Stimulated activated memory B cell treated with anti-CD40 and anti-IgM and Interleukin-4, amounts not matched to agents 10 μg/mL and 1 μg/mL and 100 μg/mL, for 72 hours (primary cell): ENCODE measurements at regions not wholly inside any gene's neighbourhood (a gene's known extent, or its start where the extent isn't known, plus 50 kb on each side); places are given as distances from the start of the nearest gene placed in this dataset.

Experiments used
- ATAC-seq: fragments of 150-1000 bp; cut with Tn5 transposase; 2 replicates; pipeline ENCODE4 v1.10.0; 2021
- H3K27ac Mint-ChIP-seq: one replicate; pipeline ENCODE4 v1.8.0; 2022; ENCODE audit warnings: mild to moderate bottlenecking, mixed read lengths
- H3K27me3 Mint-ChIP-seq: one replicate; pipeline ENCODE4 v1.8.0; 2022; ENCODE audit warnings: mixed read lengths
- H3K36me3 Mint-ChIP-seq: one replicate; pipeline ENCODE4 v1.8.0; 2022; ENCODE audit warnings: mixed read lengths
- H3K4me1 Mint-ChIP-seq: one replicate; pipeline ENCODE4 v1.8.0; 2022; ENCODE audit warnings: mixed read lengths
- H3K4me3 Mint-ChIP-seq: one replicate; pipeline ENCODE4 v1.8.0; 2022; ENCODE audit warnings: mild to moderate bottlenecking, moderate library complexity, mixed read lengths
- H3K9me3 Mint-ChIP-seq: one replicate; pipeline ENCODE4 v1.8.0; 2022; ENCODE audit warnings: mixed read lengths

GRCh38 chr17:36752096-36752888 is 150.9 kb downstream of the MRM1 start:
- Mint-ChIP-seq H3K9me3 (no peaks in the 10 kb centered on the region), H3K4me3 (no peak overlapping the region), H3K27me3 (peaks cover 64% of the 10 kb centered on the region), H3K36me3 (no peaks in the 10 kb centered on the region), H3K4me1 (no peaks in the 10 kb centered on the region), H3K27ac (no peak overlapping the region)
- ATAC-seq, result no peak

DNA sequence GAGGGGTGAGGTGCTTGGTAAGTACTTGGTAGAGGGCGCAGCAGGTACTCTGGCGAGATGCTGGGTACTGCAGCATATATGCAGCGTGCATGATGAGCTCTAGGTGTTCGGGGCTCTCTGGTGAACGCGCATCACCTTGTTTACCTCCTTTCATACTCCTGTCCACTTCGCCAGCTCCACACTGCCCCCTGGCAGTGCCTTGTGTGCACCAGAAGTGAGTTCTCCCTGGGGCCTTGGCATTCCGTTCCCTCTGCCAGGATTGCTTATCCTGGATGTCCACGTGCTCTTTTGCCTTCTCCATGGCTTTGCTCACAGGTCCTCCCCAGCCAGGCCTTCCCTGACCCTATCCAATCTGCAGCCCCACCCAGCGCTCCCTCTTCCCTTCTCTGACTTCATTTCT is 154.2 kb downstream of the MRM1 start:
- Mint-ChIP-seq H3K9me3 (no peaks in the 10 kb centered on the region), H3K4me1 (no peaks in the 10 kb centered on the region), H3K27me3 (peaks cover 47% of the 10 kb centered on the region), H3K4me3 (no peak overlapping the region), H3K27ac (no peak overlapping the region), H3K36me3 (no peaks in the 10 kb centered on the region)
- ATAC-seq, result no peak

- no peak overlapping the region for H3K4me3 Mint-ChIP-seq
- H3K9me3 Mint-ChIP-seq, result peaks cover 6% of the 10 kb centered on the region
- ATAC-seq, result no peak
- no peaks in the 10 kb centered on the region for H3K4me1 Mint-ChIP-seq
- H3K27ac Mint-ChIP-seq, result no peak overlapping the region
- H3K27me3 Mint-ChIP-seq, result peaks cover 43% of the 10 kb centered on the region
- H3K36me3 Mint-ChIP-seq, result no peaks in the 10 kb centered on the region
Observed at GRCh38 chr17:36756695-36757094, 155.3 kb downstream of the MRM1 start.

DNA sequence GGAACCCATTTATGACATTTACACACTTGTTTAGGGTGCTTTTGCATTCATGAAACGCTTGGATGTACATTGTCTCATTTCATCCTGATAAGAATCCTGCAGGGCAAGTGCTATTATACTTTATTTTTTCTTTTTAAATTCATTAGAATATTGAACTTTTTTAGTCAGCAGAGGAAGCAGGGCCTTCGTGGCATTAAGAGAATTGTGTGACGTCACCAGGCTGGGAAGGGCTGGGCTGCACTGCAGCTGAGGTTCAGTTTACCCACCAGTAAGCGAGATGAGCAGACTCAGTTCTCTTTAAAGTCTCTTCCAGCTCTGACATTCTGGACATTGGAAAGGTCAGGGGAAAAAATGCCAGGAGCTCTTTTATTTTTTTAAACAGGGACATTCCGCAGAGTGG is 159.0 kb downstream of the MRM1 start:
- Mint-ChIP-seq H3K36me3 (no peaks in the 10 kb centered on the region), H3K27me3 (peaks cover 7% of the 10 kb centered on the region), H3K4me3 (no peak overlapping the region), H3K27ac (no peak overlapping the region), H3K4me1 (peaks cover 10% of the 10 kb centered on the region), H3K9me3 (peaks cover 6% of the 10 kb centered on the region)
- no peak for ATAC-seq

DNA sequence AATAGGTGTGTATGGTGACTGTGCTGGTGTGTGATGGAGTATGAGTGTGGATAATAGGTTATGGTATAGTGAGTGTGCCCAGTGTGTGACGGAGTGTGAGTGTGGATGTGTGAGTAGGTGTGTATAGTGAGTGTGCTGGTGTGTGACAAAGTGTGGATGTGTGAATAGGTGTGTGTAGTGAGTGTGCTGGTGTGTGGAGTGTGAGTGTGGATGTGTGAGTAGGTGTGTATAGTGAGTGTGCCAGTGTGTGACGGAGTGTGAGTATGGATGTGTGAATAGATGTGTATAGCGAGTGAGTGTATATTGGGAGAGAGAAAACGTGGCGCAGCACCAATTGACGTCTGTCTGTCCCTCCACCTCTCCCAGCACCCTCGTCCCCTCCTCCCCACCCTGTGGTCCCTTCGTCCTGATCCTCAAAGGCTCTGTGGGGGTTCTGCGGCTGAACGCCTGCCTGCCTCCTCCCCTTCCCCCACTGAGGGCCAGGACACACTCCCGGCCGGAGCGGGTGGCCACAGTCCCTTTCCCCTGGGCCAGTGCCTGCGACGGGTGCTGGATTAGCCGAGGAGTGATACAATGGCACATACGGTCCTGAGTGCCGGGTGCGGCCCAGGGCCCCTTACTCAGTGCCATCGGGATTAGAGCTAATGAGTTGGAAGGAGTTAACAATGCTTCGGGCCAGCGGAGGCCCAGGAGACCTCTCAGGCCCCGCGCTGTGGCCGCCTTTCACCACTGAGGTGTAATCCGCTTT is 160.0 kb downstream of the MRM1 start:
- no peak overlapping the region for H3K4me3 Mint-ChIP-seq
- H3K27me3 Mint-ChIP-seq, result peaks cover 4% of the 10 kb centered on the region
- peak; percentile 45 for ATAC-seq
- H3K27ac Mint-ChIP-seq, result no peak overlapping the region
- no peaks in the 10 kb centered on the region for H3K36me3 Mint-ChIP-seq
- peaks cover 6% of the 10 kb centered on the region for H3K9me3 Mint-ChIP-seq
- H3K4me1 Mint-ChIP-seq, result peaks cover 10% of the 10 kb centered on the region

DNA sequence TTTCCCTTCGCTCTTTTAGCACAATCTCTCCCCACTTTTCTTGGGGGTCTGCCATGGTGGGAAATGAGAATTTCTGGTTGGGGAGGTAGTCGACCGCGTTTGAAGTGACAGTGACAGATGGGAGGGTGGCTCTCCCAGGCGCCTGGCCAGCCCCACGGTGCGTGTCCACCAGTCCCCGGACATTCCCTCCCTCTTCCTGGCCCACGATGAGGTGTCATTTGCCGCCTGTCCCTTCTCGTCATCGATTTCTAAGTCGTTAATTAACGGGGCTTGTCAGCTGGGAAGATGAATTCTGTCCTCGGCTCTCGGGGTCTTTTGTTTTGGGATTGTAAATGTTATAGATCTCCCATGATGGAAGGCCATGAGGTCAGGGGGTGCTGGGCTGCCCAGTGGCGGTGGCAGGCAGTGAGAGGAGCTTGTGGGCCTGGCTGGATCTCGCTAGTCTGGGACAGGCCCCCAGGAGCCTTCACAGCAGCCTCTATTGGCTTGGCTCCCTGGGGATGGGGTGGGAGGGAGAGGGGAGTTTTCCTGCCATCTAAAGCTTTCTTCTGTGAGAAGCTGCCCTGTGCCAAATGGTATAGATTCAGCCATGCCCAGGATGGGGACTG is 164.2 kb downstream of the MRM1 start:
- Mint-ChIP-seq H3K4me1 (peaks cover 10% of the 10 kb centered on the region), H3K9me3 (peaks cover 6% of the 10 kb centered on the region), H3K27ac (no peak overlapping the region), H3K36me3 (no peaks in the 10 kb centered on the region), H3K27me3 (peaks cover 30% of the 10 kb centered on the region), H3K4me3 (no peak overlapping the region)
- no peak for ATAC-seq

GRCh38 chr17:36768394-36768793 is 167.0 kb downstream of the MRM1 start:
- Mint-ChIP-seq H3K27ac (no peak overlapping the region), H3K4me1 (peaks cover 5% of the 10 kb centered on the region), H3K27me3 (peaks cover 30% of the 10 kb centered on the region), H3K9me3 (no peaks in the 10 kb centered on the region), H3K4me3 (no peak overlapping the region), H3K36me3 (no peaks in the 10 kb centered on the region)
- no peak for ATAC-seq

- Mint-ChIP-seq H3K27me3 (peaks cover 42% of the 10 kb centered on the region), H3K36me3 (no peaks in the 10 kb centered on the region), H3K9me3 (no peaks in the 10 kb centered on the region), H3K4me1 (no peaks in the 10 kb centered on the region), H3K27ac (no peak overlapping the region), H3K4me3 (no peak overlapping the region)
- no peak for ATAC-seq
Observed at GRCh38 chr17:36773039-36773438, 164.2 kb upstream of the LHX1 start.

DNA sequence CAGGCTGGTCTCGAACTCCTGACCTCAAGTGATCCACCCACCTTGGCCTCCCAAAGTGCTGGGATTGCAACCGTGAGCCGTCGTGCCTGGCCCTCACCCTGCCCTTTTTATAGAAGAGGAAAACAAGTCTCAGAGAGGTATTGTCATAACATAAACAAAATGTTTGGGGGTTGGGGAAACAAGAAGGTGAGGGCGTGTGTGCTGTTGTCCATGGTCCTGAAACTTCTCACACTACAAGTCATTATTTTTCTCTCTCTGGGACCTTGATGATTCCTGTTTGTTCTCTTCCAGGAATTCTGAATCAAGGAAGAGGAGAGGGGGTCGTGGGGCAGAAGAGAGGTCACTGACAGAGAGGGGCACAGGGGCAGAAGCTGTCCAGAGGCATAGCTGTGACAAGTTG is 160.2 kb upstream of the LHX1 start:
- ATAC-seq, result no peak
- Mint-ChIP-seq H3K36me3 (no peaks in the 10 kb centered on the region), H3K4me1 (no peaks in the 10 kb centered on the region), H3K27me3 (peaks cover 67% of the 10 kb centered on the region), H3K4me3 (no peak overlapping the region), H3K9me3 (no peaks in the 10 kb centered on the region), H3K27ac (no peak overlapping the region)

GRCh38 chr17:36778448-36778847 is 158.8 kb upstream of the LHX1 start:
- Mint-ChIP-seq H3K27ac (no peak overlapping the region), H3K4me3 (no peak overlapping the region), H3K27me3 (peaks cover 81% of the 10 kb centered on the region), H3K4me1 (no peaks in the 10 kb centered on the region), H3K9me3 (no peaks in the 10 kb centered on the region), H3K36me3 (no peaks in the 10 kb centered on the region)
- ATAC-seq, result no peak

- no peak for ATAC-seq
- H3K27ac Mint-ChIP-seq, result no peak overlapping the region
- no peaks in the 10 kb centered on the region for H3K36me3 Mint-ChIP-seq
- no peaks in the 10 kb centered on the region for H3K9me3 Mint-ChIP-seq
- H3K4me1 Mint-ChIP-seq, result no peaks in the 10 kb centered on the region
- no peak overlapping the region for H3K4me3 Mint-ChIP-seq
- peaks cover 83% of the 10 kb centered on the region for H3K27me3 Mint-ChIP-seq
Observed at GRCh38 chr17:36779550-36779949, 157.7 kb upstream of the LHX1 start.

DNA sequence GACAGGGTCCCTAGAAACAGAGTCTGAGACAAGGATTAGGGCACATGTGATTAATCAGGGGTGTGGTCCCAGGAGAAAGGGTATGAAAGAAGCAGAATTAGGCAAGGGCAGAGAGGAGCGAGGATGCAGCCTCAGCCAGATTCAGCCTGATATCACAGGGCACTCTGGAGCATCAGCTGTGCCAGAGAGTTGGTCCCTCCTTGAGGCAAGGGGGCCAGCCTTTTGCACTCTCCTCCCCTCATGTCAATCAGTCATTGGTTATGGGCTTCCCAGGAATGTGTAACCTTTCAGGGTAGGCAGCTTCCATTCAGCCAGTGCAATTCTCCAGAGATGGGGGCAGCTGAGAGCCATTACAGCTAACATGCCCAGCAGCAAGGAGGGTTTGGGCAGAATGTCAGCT is 152.6 kb upstream of the LHX1 start:
- Mint-ChIP-seq H3K4me1 (no peaks in the 10 kb centered on the region), H3K27me3 (peaks cover 81% of the 10 kb centered on the region), H3K9me3 (peaks cover 5% of the 10 kb centered on the region), H3K36me3 (no peaks in the 10 kb centered on the region), H3K27ac (no peak overlapping the region), H3K4me3 (no peak overlapping the region)
- no peak for ATAC-seq

DNA sequence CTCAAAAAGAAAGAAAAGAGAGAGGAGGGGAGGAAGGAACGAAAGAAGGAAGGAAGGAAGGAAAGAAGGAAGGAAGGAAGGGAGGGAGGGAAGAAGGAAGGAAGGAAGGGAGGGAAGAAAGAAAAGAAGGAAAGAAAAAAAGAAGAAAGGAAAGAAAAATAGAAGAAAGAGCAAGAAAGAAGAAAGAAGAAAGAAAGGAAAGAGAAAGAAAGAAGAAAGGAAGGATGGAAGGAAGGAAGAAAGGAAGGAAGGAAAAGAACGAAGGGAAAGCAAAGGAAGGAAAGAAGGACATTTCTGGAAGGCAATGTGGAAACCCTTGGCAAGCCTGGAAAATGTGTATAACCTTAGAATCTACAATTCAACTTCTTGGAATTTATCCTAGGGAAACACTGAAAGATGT is 150.4 kb upstream of the LHX1 start:
- Mint-ChIP-seq H3K36me3 (no peaks in the 10 kb centered on the region), H3K27me3 (peaks cover 80% of the 10 kb centered on the region), H3K9me3 (peaks cover 5% of the 10 kb centered on the region), H3K27ac (no peak overlapping the region), H3K4me1 (no peaks in the 10 kb centered on the region), H3K4me3 (no peak overlapping the region)
- ATAC-seq, result no peak

GRCh38 chr17:36791150-36791941 is 145.9 kb upstream of the LHX1 start:
- no peak overlapping the region for H3K4me3 Mint-ChIP-seq
- H3K27ac Mint-ChIP-seq, result no peak overlapping the region
- no peaks in the 10 kb centered on the region for H3K4me1 Mint-ChIP-seq
- no peaks in the 10 kb centered on the region for H3K36me3 Mint-ChIP-seq
- peaks cover 50% of the 10 kb centered on the region for H3K27me3 Mint-ChIP-seq
- ATAC-seq, result no peak
- H3K9me3 Mint-ChIP-seq, result peaks cover 5% of the 10 kb centered on the region

GRCh38 chr17:36791942-36792475 is 145.3 kb upstream of the LHX1 start:
- Mint-ChIP-seq H3K4me1 (no peaks in the 10 kb centered on the region), H3K27ac (no peak overlapping the region), H3K36me3 (no peaks in the 10 kb centered on the region), H3K9me3 (no peaks in the 10 kb centered on the region), H3K27me3 (peaks cover 43% of the 10 kb centered on the region), H3K4me3 (no peak overlapping the region)
- ATAC-seq, result no peak
